CD1c-positive myeloid dendritic cell (primary cell): ENCODE measurements at regions not wholly inside any gene's neighbourhood (a gene's known extent, or its start where the extent isn't known, plus 50 kb on each side); places are given as distances from the start of the nearest gene placed in this dataset.

ENCODE experiments used
- DNase-seq: peaks from one replicate; pipeline ENCODE4 v3.0.0-alpha.2; 2016; ENCODE audit errors: extremely low spot score

GRCh38 chr5:167948251-167948650 is 343.2 kb upstream of the WWC1 start:
- no peak for DNase-seq

- no peak for DNase-seq
Measured at GRCh38 chr5:167949435-167949834, 342.0 kb upstream of the WWC1 start.

- no peak for DNase-seq
Measured at GRCh38 chr5:167950126-167950721, 341.2 kb upstream of the WWC1 start.

DNA sequence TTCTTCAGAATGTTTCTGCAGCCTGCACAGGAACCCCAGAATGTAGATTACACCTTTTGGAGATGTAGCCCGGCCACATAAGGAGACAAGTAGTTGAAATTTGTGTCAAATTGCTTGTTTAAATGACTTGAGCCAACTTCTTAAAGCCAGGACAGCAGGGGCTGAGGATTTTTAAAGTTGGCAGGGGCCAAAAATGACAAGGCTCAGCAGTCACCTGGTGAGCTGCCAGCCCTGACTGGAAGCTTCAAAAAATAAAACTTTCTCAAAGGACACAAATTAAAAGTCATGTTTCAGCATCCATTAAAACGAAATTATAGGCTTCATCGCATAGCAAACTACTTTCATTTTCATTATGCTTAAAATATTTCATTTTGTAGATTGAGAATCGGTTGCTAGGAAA is 340.3 kb upstream of the WWC1 start:
- DNase-seq = no peak

DNA sequence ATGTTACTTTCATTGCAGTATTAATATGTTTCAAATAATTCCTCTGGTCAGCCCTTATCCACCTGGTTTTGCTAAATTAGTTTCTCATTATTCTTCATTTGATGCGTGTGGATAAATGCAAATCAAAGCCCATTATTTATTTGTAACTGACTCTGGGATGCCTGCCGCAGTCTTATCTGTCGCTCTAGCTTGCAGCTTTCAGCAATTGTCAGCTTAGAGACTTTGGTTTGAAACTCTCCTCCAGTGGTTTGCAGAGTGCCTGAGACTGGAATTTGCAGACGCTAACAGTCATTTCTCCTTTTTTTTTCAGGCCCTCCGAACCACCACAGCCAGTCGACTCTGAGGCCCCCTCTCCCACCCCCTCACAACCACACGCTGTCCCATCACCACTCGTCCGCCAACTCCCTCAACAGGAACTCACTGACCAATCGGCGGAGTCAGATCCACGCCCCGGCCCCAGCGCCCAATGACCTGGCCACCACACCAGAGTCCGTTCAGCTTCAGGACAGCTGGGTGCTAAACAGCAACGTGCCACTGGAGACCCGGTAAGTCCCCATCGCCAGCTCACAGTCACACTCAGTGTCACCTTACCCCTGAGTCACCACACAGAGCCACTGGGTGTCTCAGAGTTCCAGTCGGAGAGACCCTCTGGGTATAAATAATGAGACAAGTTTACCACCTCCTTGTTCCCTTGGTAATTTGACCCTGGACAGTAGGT is 339.0 kb upstream of the WWC1 start:
- DNase-seq = no peak

DNA sequence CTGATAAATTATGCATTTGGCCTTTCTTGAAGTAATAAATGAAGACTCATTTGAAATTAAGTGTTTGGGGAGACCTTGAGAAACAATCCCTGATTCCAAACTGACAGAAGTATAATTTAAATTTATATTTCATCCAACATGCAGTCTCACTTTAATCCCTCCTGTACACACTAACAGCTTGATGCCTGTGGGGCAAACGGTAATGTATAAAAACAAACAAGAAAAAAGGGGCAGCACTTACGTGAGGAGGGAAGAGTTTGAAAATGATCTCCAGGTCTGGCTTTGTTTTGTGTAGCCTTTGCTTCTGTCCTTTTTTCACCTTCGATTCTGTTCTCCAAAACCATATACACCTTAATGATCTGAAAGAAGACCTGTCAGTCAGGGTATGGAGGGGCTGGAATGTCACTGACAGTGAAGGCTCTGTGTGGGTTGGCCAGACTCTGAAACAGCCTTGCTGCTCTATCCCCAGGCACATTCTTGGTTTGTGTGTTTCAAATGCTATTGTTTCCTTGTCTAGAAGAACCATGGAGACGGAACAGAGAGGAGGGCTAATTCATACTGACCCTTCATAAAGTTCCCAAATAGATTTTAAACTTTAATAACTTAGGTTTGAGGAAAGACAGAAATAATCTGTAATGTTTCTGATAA is 338.2 kb upstream of the WWC1 start:
- DNase-seq = no peak

DNA sequence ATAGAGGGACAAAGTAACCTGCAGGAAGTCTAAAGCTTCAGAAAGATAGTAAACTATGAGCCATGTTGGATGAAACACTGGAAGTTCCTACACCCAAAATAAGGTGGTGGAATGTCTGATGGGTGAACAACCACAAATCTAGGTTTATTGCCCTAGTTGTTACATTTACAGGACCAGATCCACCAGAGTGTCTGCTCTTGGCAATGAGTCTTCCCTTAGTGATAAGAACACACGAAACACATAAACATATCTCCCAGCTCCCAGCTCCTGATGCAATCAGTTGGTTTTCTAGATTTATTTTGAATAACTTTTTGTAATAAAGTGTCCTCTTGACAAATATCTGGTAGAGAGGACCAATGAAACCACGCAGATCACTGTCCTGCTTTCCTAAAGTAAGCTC is 329.7 kb upstream of the WWC1 start:
- DNase-seq = no peak

- no peak for DNase-seq
Measured at GRCh38 chr5:167964529-167964928, 326.9 kb upstream of the WWC1 start.

DNA sequence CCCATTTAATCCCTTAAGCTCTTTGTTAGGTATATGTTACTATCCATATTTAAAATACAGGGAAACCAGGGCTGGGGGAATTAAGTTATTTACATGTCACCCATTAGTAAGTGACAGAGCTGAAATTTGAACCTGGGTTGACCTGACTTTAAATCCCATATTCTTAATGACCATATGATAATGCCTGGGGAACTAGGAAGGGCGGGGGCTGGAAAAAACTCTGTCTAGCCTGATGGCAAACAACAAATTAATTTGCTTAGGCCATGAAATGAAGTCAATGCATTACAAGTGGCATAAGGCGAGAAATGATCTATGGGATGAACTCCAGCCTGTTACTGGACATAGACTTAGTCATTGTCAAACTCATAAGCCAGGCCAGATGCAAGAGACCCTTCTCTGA is 325.7 kb upstream of the WWC1 start:
- no peak for DNase-seq

DNA sequence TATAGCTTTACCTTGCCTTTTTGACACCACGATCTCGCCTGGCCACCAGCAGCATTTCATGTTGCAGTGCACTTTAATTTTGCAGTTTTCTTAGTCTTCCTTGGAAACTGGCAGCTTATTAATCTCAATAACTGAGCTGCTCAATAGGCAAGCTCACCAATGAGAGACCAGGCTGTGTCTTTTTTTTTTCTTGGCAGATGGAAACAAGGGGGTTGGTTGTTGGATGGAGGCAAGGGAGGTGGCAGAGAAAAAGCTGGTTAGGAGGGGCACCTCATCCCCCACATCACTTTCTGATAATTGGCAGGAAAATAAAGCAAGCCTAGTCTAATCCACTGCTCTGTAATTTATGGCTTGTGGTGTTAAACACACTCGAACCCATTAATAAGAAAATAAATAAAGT is 324.5 kb upstream of the WWC1 start:
- no peak for DNase-seq

GRCh38 chr5:167967494-167968177 is 323.8 kb upstream of the WWC1 start:
- DNase-seq = no peak

GRCh38 chr5:167968837-167969236 is 322.6 kb upstream of the WWC1 start:
- DNase-seq = no peak

- DNase-seq = no peak
Measured at GRCh38 chr5:167969998-167970397, 321.4 kb upstream of the WWC1 start.

- DNase-seq = no peak
Measured at GRCh38 chr5:167971706-167972105, 319.7 kb upstream of the WWC1 start.

DNA sequence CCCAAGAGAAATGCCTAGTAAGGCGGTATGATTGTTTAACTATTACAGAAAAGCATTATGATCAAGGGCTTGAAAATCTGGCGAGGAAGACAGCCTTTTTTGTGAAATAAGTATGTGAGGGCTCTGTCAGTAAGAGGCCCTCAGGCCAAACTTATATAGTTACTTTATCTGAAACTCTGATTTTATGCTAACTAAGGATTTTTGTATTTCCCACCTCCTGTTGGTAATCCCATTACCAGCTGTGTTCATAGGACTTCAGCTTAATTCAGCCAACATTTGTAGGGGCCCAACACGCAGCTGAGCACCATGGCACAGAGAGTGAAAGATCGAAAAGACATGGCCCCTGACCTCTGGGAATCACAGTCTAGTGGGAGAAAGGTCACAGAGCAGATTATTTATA is 318.3 kb upstream of the WWC1 start:
- no peak for DNase-seq

- no peak for DNase-seq
Measured at GRCh38 chr5:167984951-167985350, 306.5 kb upstream of the WWC1 start.

DNA sequence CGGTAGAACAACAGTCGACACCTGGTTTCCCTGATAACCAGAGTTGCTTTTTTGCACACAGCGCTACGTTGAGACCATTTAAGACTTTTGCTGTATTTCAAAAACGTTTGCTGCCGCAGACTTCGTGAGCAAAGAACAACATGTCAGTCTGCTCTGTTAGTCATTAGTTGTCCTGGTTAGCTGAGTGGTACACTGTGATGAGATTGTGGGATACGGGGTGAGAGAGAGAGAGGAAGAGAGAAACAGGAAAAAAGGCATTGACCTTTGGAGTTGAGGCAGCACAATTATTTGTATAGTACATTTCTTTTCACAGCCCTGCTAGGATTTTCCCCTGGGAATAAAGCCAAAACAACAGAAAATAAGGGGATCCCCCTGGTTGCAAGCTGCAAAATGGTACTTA is 306.1 kb upstream of the WWC1 start:
- no peak for DNase-seq

- DNase-seq = no peak
Measured at GRCh38 chr5:167987490-167988280, 303.8 kb upstream of the WWC1 start.

- DNase-seq = no peak
Measured at GRCh38 chr5:167992868-167993267, 298.6 kb upstream of the WWC1 start.

DNA sequence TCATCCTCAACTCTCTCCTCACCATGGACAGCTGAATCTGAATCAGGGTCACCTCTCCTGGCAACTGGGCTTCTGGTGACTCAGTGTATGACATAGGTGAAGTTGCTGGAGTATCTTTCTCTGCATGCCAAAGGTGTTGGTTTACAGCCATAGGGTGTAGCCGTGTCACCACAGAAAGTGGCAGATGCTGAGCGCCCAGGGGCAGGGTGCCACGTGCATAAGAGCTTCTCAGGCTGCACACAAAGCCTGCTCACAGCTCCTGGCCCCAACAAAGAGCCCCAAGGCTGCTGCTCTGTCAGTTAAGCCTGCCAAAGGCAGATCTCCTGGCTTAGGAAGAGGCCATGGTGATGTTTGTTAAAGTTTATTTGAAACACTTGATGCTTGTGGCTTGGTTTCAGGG is 297.7 kb upstream of the WWC1 start:
- no peak for DNase-seq

DNA sequence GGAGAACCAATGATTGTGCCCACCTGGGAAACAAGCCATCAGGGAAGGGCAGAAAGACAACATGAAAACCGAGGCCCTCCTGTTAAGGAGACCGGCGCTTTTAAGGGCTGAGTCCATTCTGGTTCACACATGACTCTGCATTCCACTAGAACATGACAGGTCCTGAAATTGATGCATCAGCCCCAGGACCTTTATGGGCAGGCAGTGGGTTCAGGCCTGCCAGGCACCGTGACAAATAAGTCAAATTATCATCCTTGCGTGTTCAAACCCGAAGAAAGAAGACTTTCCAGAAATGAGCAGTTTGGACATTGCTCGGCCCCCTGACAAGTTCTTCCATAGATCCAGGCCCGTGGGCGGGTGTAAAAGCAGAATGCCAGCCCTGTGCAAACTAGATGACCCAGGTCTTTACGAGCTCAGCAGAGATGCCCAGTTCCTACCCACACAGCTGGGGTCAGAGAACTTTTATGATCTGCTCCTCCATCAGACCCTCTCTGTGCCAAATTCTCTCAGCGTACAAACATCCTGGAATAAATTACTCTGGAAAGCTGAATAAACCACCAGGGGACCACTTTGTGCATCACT is 295.5 kb upstream of the WWC1 start:
- DNase-seq = no peak
